Colonic mucosa (tissue), 4 donors: ENCODE measurements at regions not wholly inside any gene's neighbourhood (a gene's known extent, or its start where the extent isn't known, plus 50 kb on each side); places are given as distances from the start of the nearest gene placed in this dataset.

Experiments
- DNase-seq: peaks from one replicate; pipeline ENCODE4 v3.0.0-alpha.2; 2020
- H3K27ac ChIP-seq: fragments of 200-600 bp; one replicate; pipeline ENCODE4 v1.8.0; 2021
- H3K27me3 ChIP-seq: fragments of 200-600 bp; one replicate; pipeline ENCODE4 v1.8.0; 2021
- H3K36me3 ChIP-seq: fragments of 200-600 bp; one replicate; pipeline ENCODE4 v1.8.0; 2021
- H3K4me1 ChIP-seq: fragments of 200-600 bp; one replicate; pipeline ENCODE4 v1.8.0; 2021; ENCODE audit warnings: mild to moderate bottlenecking
- H3K4me3 ChIP-seq: fragments of 200-600 bp; one replicate; pipeline ENCODE4 v1.8.0; 2021
- H3K9ac ChIP-seq, 2 donors: one replicate each; pipeline ENCODE4 v1.7.0; 2013; ENCODE audit warnings: control low read depth in 2 of 2, low read depth in 2 of 2, low read length in 2 of 2
- H3K9me3 ChIP-seq: fragments of 200-600 bp; one replicate; pipeline ENCODE4 v1.8.0; 2021
- CTCF ChIP-seq: fragments of 200-600 bp; IDR thresholded peaks from one replicate; pipeline ENCODE4 v1.8.0; 2022; ENCODE audit warnings: antibody characterized with exemption, mild to moderate bottlenecking
- intact Hi-C: fragments of 100-400 bp; cut with DNase I; formaldehyde crosslinking; loops from one replicate; pipeline ENCODE4 v1.14.1; 2022
- donor health status: healthy.
- donor health status: DM: no; HTN: no; CAD: no.
- donor health status: DM: no; HTN: no; CAD: no.

GRCh38 chr3:6714962-6715361, 146.0 kb upstream of the GRM7 start:
- no peak for DNase-seq
- Histone ChIP-seq H3K9me3 (no peaks in the 10 kb centered on the region), H3K36me3 (no peaks in the 10 kb centered on the region), H3K4me3 (no peak overlapping the region), H3K27me3 (no peaks in the 10 kb centered on the region), H3K27ac (no peak overlapping the region), H3K9ac (no peak overlapping the region), H3K4me1 (no peaks in the 10 kb centered on the region)
- no peak for TF ChIP-seq CTCF
- intact Hi-C loops: no loop called here

- Histone ChIP-seq H3K9me3 (no peaks in the 10 kb centered on the region), H3K27ac (no peak overlapping the region), H3K9ac (no peak overlapping the region), H3K27me3 (no peaks in the 10 kb centered on the region), H3K4me1 (no peaks in the 10 kb centered on the region), H3K4me3 (no peak overlapping the region), H3K36me3 (no peaks in the 10 kb centered on the region)
- intact Hi-C loops: no loop called here
- no peak for TF ChIP-seq CTCF
- no peak for DNase-seq
These were observed 144.5 kb upstream of the GRM7 start for GRCh38 chr3:6716420-6716819.

- no peak for DNase-seq
- no peaks in the 10 kb centered on the region for H3K27me3 ChIP-seq
- no peak overlapping the region for H3K27ac ChIP-seq
- H3K36me3 ChIP-seq: no peaks in the 10 kb centered on the region
- no peak overlapping the region for H3K4me3 ChIP-seq
- no peaks in the 10 kb centered on the region for H3K4me1 ChIP-seq
- no peak overlapping the region for H3K9ac ChIP-seq
- intact Hi-C loops: no loop called here
- no peaks in the 10 kb centered on the region for H3K9me3 ChIP-seq
- TF ChIP-seq CTCF: no peak
These were observed 143.6 kb upstream of the GRM7 start for GRCh38 chr3:6717026-6717943.

GRCh38 chr3:6719999-6720398, 140.9 kb upstream of the GRM7 start:
- intact Hi-C loops: no loop called here
- no peak for DNase-seq

GRCh38 chr3:6721491-6721890, 139.4 kb upstream of the GRM7 start:
- no peaks in the 10 kb centered on the region for H3K4me1 ChIP-seq
- no peak overlapping the region for H3K27ac ChIP-seq
- no peak overlapping the region for H3K9ac ChIP-seq
- H3K27me3 ChIP-seq: no peaks in the 10 kb centered on the region
- DNase-seq: no peak
- no peaks in the 10 kb centered on the region for H3K9me3 ChIP-seq
- TF ChIP-seq CTCF: no peak
- intact Hi-C loops: no loop called here
- no peak overlapping the region for H3K4me3 ChIP-seq
- H3K36me3 ChIP-seq: no peaks in the 10 kb centered on the region

More at GRCh38 chr3:6719999-6720398, 140.9 kb upstream of the GRM7 start:
- no peak overlapping the region for H3K9ac ChIP-seq
- H3K36me3 ChIP-seq: no peaks in the 10 kb centered on the region
- no peak overlapping the region for H3K27ac ChIP-seq
- H3K4me3 ChIP-seq: no peak overlapping the region
- no peaks in the 10 kb centered on the region for H3K4me1 ChIP-seq
- H3K9me3 ChIP-seq: no peaks in the 10 kb centered on the region
- TF ChIP-seq CTCF: no peak
- H3K27me3 ChIP-seq: no peaks in the 10 kb centered on the region
